HCT116 (cell line): ENCODE measurements at regions not wholly inside any gene's neighbourhood (a gene's known extent, or its start where the extent isn't known, plus 50 kb on each side); places are given as distances from the start of the nearest gene placed in this dataset.

Source experiments
- CTCF ChIP-seq, 3 experiments: fragments of 200-600 bp in 1 of 3; sonication (generic) in 1 of 3; IDR thresholded peaks in 2 of 3; conservative IDR thresholded peaks in 1 of 3; 2 replicates each; pipeline ENCODE4 v1.5.1; 2012 to 2017; ENCODE audit warnings: low read depth in 2 of 3, low read length in 2 of 3, antibody characterized with exemption in 1 of 3, borderline replicate concordance in 1 of 3, control low read depth in 1 of 3, mild to moderate bottlenecking in 1 of 3, mixed read lengths in 1 of 3, mixed run types in 1 of 3, moderate library complexity in 1 of 3; ENCODE audit not compliant: insufficient read depth in 1 of 3
- EZH2phosphoT487 ChIP-seq: fragments of 200-600 bp; IDR thresholded peaks from 2 replicates; pipeline ENCODE4 v1.6.1; 2018; ENCODE audit warnings: antibody characterized with exemption, borderline replicate concordance
- SRF ChIP-seq: IDR thresholded peaks from 2 replicates; pipeline ENCODE4 v1.6.1; 2012; ENCODE audit warnings: low read depth
- TCF7L2 ChIP-seq: IDR thresholded peaks from 2 replicates; pipeline ENCODE4 v1.7.0; 2011; ENCODE audit warnings: borderline replicate concordance, inconsistent platforms; ENCODE audit not compliant: insufficient read depth, insufficient read length; ENCODE audit errors: extremely low read depth
- ZNF274 ChIP-seq: fragments of 200-500 bp; sonication (Bioruptor generic); IDR thresholded peaks from 2 replicates; pipeline ENCODE4 v1.6.1; 2014; ENCODE audit warnings: mild to moderate bottlenecking, low read depth, low read length, inconsistent platforms

GRCh38 chr17:65374966-65375365, 186.5 kb downstream of the AXIN2 start:
- TF ChIP-seq ZNF274 (no peak), SRF (no peak), EZH2phosphoT487 (no peak), CTCF (IDR thresholded peaks at IDR 0.05 in 2 of 3, conservative IDR thresholded peaks at IDR 0.05 in 1 of 3; ENCODE audit: borderline replicate concordance in 1 of 3, insufficient read depth in 1 of 3, low read depth in 2 of 3, low read length in 2 of 3) (no peak), TCF7L2 (no peak)
